Activated naive CD4-positive, alpha-beta T cell treated with anti-CD3 and anti-CD28 coated beads, Interleukin-2, amount 10 ng/mL, durations not matched to agents 7 days and 5 days (primary cell): ENCODE measurements at regions not wholly inside any gene's neighbourhood (a gene's known extent, or its start where the extent isn't known, plus 50 kb on each side); places are given as distances from the start of the nearest gene placed in this dataset.

ENCODE experiments used
- CTCF ChIA-PET: fragments of 350-600 bp; sonication (Branson Sonifier 250); formaldehyde crosslinking; loops from one replicate; lab custom pipeline; 2021; ENCODE audit warnings: antibody characterized with exemption; lab: Charles Lee
- DNase-seq: peaks from one replicate; pipeline ENCODE4 v3.0.0-alpha.2; 2020
- H3K27ac Mint-ChIP-seq: one replicate; pipeline ENCODE4 v1.8.0; 2021; ENCODE audit warnings: mild to moderate bottlenecking, moderate library complexity, mixed read lengths
- H3K27me3 Mint-ChIP-seq: one replicate; pipeline ENCODE4 v1.8.0; 2021; ENCODE audit warnings: mild to moderate bottlenecking, mixed read lengths
- H3K36me3 Mint-ChIP-seq: one replicate; pipeline ENCODE4 v1.8.0; 2021; ENCODE audit warnings: mixed read lengths
- H3K4me1 Mint-ChIP-seq: one replicate; pipeline ENCODE4 v1.8.0; 2021; ENCODE audit warnings: mixed read lengths
- H3K4me3 Mint-ChIP-seq: one replicate; pipeline ENCODE4 v1.8.0; 2021; ENCODE audit warnings: mild to moderate bottlenecking, moderate library complexity, mixed read lengths
- H3K9me3 Mint-ChIP-seq: one replicate; pipeline ENCODE4 v1.8.0; 2021; ENCODE audit warnings: mixed read lengths

DNA sequence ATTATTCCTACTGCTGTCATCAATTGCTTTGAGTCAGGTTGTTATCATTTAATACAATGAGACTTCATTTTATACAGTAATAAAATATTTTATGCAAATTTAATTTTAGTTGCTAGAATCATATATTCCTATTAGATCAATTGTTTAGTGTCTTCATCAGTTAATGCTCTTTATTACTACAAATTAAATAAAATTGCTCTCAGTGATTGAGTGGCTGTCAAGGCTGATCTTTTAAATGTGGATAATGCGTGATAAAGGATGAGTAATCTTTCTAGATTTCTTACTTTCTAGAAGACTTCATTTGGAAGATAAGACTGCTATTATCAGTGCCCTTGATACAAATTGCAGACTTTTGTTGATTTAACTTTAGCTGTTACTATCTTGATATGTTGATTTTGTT is 59.6 kb upstream of the CDH2 start:
- H3K36me3 Mint-ChIP-seq, result no peaks in the 10 kb centered on the region
- H3K9me3 Mint-ChIP-seq, result peaks cover 11% of the 10 kb centered on the region
- H3K4me1 Mint-ChIP-seq, result no peaks in the 10 kb centered on the region
- DNase-seq, result no peak
- H3K4me3 Mint-ChIP-seq, result no peak overlapping the region
- no peaks in the 10 kb centered on the region for H3K27me3 Mint-ChIP-seq
- H3K27ac Mint-ChIP-seq, result no peak overlapping the region
- CTCF ChIA-PET, result no interaction called here
